ENCODE measurements at regions not wholly inside any gene's neighbourhood (a gene's known extent, or its start where the extent isn't known, plus 50 kb on each side); places are given as distances from the start of the nearest gene placed in this dataset.
A peak's percentile ranks its signal among the peaks of the same experiment; 100 is the strongest.

DNA sequence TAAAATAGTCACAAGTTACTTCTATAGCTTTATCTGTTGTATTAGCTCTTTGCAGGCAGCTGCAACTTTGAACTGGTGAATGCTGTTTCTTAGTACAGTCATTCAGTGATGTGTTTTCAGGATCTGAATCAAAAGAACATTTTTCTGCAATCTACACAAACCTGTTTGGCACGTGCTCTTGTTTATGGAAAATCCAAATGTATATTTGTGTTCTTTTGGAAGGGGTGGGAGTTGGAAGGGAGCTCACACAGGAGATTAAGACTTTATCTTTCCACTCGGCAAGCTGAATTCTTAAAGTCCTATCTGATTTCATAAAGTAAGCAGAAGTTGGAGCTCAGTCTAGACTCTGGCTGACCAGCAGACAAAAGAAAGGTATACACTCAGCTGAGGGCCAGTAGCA is 300.2 kb downstream of the MAP2K6 start:
- no peaks in the 10 kb centered on the region for H3K27me3 ChIP-seq
- H3K4me3 ChIP-seq: no peak overlapping the region
- TF ChIP-seq, protein P1, sequence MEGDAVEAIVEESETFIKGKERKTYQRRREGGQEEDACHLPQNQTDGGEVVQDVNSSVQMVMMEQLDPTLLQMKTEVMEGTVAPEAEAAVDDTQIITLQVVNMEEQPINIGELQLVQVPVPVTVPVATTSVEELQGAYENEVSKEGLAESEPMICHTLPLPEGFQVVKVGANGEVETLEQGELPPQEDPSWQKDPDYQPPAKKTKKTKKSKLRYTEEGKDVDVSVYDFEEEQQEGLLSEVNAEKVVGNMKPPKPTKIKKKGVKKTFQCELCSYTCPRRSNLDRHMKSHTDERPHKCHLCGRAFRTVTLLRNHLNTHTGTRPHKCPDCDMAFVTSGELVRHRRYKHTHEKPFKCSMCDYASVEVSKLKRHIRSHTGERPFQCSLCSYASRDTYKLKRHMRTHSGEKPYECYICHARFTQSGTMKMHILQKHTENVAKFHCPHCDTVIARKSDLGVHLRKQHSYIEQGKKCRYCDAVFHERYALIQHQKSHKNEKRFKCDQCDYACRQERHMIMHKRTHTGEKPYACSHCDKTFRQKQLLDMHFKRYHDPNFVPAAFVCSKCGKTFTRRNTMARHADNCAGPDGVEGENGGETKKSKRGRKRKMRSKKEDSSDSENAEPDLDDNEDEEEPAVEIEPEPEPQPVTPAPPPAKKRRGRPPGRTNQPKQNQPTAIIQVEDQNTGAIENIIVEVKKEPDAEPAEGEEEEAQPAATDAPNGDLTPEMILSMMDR (IDR thresholded peaks at IDR 0.05): no peak
- no peaks in the 10 kb centered on the region for H3K36me3 ChIP-seq
- no peak for FAIRE-seq
- 32 to 39% methylated on average over 2 of the region's 2 CpGs for WGBS, 2 donors
- no peak for DNase-seq
- peak in 1 of 4 donors; percentile 20 for ATAC-seq
- H3K9me3 ChIP-seq: no peaks in the 10 kb centered on the region
- peaks cover 0 to 24% (median 15%) of the 10 kb centered on the region in 3 donors for H3K4me1 ChIP-seq
- intact Hi-C loops (cut with DNase I): no loop called here
- no peak overlapping the region for H3K27ac ChIP-seq

DNA sequence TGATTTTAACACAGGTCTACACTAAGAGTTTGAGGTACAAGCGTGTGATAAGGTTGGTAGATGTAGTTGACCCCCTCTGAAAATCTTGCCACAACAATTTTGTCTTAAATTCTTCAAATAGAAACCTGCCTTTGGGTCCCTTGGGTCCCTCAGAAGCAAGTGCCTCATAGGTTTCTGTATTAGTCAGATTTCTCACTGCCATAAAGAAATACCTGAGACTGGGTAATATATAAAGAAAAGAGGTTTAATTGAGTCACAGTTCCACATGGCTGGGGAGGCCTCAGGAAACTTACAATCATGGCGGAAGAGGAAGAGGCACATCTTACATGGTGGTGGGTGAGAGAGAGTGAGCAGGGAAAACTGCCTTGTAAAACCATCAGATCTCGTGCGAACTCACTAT is 301.2 kb downstream of the MAP2K6 start:
- Histone ChIP-seq H3K4me3 (no peak overlapping the region), H3K9me3 (no peaks in the 10 kb centered on the region), H3K36me3 (no peaks in the 10 kb centered on the region), H3K4me1 (peaks cover 0 to 24% (median 15%) of the 10 kb centered on the region in 3 donors), H3K27me3 (no peaks in the 10 kb centered on the region), H3K27ac (no peak overlapping the region)
- TF ChIP-seq, protein P1 (IDR thresholded peaks at IDR 0.05): no peak
- intact Hi-C loops (cut with DNase I): no loop called here
- FAIRE-seq (no peak), DNase-seq (no peak), ATAC-seq (no peak)
- WGBS, 2 donors: 93 to 96% methylated on average over 4 of the region's 4 CpGs

DNA sequence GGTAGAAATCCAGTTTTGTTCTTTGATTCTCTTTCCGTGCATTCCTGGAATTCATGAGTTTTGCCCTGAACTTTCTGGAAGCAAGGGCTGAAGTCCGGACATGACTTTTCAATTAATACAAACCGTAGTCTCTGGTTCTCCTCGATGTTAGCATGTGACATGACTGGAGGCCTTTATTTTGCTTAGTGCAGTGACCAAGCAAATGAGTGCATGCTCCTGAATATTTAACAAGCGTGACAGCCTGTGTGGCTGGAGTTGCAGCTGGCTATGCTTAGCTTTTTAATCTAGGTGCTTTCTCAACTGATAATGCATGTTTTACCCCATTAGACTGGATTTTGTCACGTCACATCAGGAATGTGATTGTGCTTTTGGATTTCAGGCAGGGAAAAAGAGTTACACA is 302.1 kb downstream of the MAP2K6 start:
- Histone ChIP-seq H3K36me3 (no peaks in the 10 kb centered on the region), H3K27me3 (no peaks in the 10 kb centered on the region), H3K4me1 (peaks cover 0 to 24% (median 15%) of the 10 kb centered on the region in 3 donors), H3K27ac (peak overlapping the region in 2 of 4 donors; percentile 4 to 38), H3K9me3 (no peaks in the 10 kb centered on the region), H3K4me3 (no peak overlapping the region)
- FAIRE-seq: no peak
- peak; percentile 50 to 67 (median 56) for ATAC-seq
- no peak for DNase-seq
- WGBS, 2 donors: 48 to 55% methylated on average over 6 of the region's 6 CpGs
- intact Hi-C loops (cut with DNase I): no loop called here
- TF ChIP-seq, protein P1 (IDR thresholded peaks at IDR 0.05): no peak

DNA sequence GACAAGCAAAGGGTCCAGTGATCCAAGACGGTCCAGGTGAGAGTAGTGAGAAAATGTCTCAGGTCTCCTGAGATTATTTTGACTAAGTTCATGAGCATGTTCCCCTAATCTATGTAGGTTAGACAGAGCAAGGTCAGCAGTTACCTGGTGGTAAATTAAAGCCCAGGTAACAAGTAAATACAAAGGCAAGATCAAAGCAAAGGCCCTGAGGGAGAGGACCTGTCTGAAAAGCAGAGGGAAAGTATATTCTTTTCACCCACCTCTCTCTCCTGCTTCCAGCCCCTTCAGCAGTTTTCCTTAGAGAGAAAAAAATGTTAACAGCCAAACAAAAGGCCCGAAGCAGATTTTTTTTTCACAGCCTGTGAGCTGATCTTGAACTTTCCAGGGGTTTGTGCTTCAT is 302.7 kb downstream of the MAP2K6 start:
- intact Hi-C loops (cut with DNase I): no loop called here
- no peaks in the 10 kb centered on the region for H3K36me3 ChIP-seq
- ATAC-seq (peak; percentile 56 to 89 (median 82)), FAIRE-seq (no peak), DNase-seq (peak in 1 of 6 donors; percentile 19)
- 27 to 30% methylated on average over 2 of the region's 2 CpGs for WGBS, 2 donors
- TF ChIP-seq, protein P1 (IDR thresholded peaks at IDR 0.05): no peak
- H3K27ac ChIP-seq: peak overlapping the region in 3 of 4 donors; percentile 4 to 40 (median 38)
- no peak overlapping the region for H3K4me3 ChIP-seq
- no peaks in the 10 kb centered on the region for H3K9me3 ChIP-seq
- H3K4me1 ChIP-seq: peaks cover 0 to 24% (median 15%) of the 10 kb centered on the region in 3 donors
- no peaks in the 10 kb centered on the region for H3K27me3 ChIP-seq

DNA sequence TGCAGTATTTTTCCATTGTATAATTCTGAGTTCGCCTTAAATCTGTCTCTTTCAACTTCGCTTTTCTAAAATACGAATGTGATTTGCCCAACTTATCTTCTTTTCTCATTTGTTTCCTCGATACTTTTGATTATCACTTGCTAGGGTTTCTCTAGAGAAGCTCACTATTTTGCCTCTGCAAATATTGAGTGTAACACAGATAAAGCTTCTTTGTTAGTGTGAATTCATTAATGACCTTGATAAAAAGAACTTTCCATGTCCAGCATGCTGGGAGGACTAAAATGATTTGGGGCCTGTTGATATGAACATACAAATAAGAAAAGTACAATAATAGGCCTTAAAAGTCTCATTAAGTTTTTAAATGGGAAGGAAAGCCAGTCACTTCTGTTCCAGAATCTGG is 303.3 kb downstream of the MAP2K6 start:
- H3K27me3 ChIP-seq: no peaks in the 10 kb centered on the region
- H3K4me1 ChIP-seq: peaks cover 0 to 24% (median 15%) of the 10 kb centered on the region in 3 donors
- FAIRE-seq (no peak), ATAC-seq (peak in 2 of 4 donors; percentile 31 to 55), DNase-seq (no peak)
- no peak overlapping the region for H3K4me3 ChIP-seq
- 41 to 46% methylated on average over 4 of the region's 4 CpGs for WGBS, 2 donors
- intact Hi-C loops (cut with DNase I): no loop called here
- H3K27ac ChIP-seq: peak overlapping the region in 3 of 4 donors; percentile 4 to 40 (median 38)
- H3K36me3 ChIP-seq: no peaks in the 10 kb centered on the region
- H3K9me3 ChIP-seq: no peaks in the 10 kb centered on the region
- TF ChIP-seq, protein P1 (IDR thresholded peaks at IDR 0.05): no peak
